ENCODE measurements at regions not wholly inside any gene's neighbourhood (a gene's known extent, or its start where the extent isn't known, plus 50 kb on each side); places are given as distances from the start of the nearest gene placed in this dataset.

- H3K27ac ChIP-seq (ENCODE audit: low read depth, low read length), result no peak overlapping the region
- DNase-seq (ENCODE audit: low read depth), result no peak
- H4K20me1 ChIP-seq (ENCODE audit: insufficient read depth, low read length), result no peaks in the 10 kb centered on the region
- Mint-ChIP-seq H3K4me3 (ENCODE audit: unreplicated experiment) (no peak overlapping the region), H3K27ac (ENCODE audit: unreplicated experiment) (no peak overlapping the region), H3K36me3 (ENCODE audit: low read depth, unreplicated experiment) (no peaks in the 10 kb centered on the region), H3K9me3 (ENCODE audit: unreplicated experiment) (no peaks in the 10 kb centered on the region), H3K4me1 (ENCODE audit: low read depth, unreplicated experiment) (peaks cover 14% of the 10 kb centered on the region), H3K27me3 (ENCODE audit: low read depth, unreplicated experiment) (no peaks in the 10 kb centered on the region)
- no peak for FAIRE-seq
- H3K9me3 ChIP-seq (ENCODE audit: insufficient read depth, low read depth, low read length), result no peaks in the 10 kb centered on the region
- no peaks in the 10 kb centered on the region for H3K4me1 ChIP-seq (ENCODE audit: insufficient read depth, low read length)
- no peak for TF ChIP-seq EZH2 (IDR thresholded peaks at IDR 0.05; ENCODE audit: insufficient read depth, low read length)
- no peaks in the 10 kb centered on the region for H3K36me3 ChIP-seq (ENCODE audit: insufficient read depth, low read length)
- no peak overlapping the region for H2AFZ ChIP-seq (ENCODE audit: low read depth, low read length)
- H3K9ac ChIP-seq (ENCODE audit: low read length), result no peak overlapping the region
- H3K27me3 ChIP-seq (ENCODE audit: insufficient read depth, low read length), result no peaks in the 10 kb centered on the region
- no peak overlapping the region for H3K4me2 ChIP-seq (ENCODE audit: low read length)
- no peaks in the 10 kb centered on the region for H3K79me2 ChIP-seq (ENCODE audit: insufficient read depth, low read length)
- no peak overlapping the region for H3K4me3 ChIP-seq (ENCODE audit: insufficient read depth, low read depth, low read length)
Measured at GRCh38 chr11:41868606-41869005, 409.2 kb upstream of the LRRC4C start.

- H2AFZ ChIP-seq (ENCODE audit: low read depth, low read length), result no peak overlapping the region
- H3K36me3 ChIP-seq (ENCODE audit: insufficient read depth, low read length), result no peaks in the 10 kb centered on the region
- H3K79me2 ChIP-seq (ENCODE audit: insufficient read depth, low read length), result no peaks in the 10 kb centered on the region
- no peak for FAIRE-seq
- H3K9ac ChIP-seq (ENCODE audit: low read length), result no peak overlapping the region
- H3K4me3 ChIP-seq (ENCODE audit: insufficient read depth, low read depth, low read length), result no peak overlapping the region
- H3K4me1 ChIP-seq (ENCODE audit: insufficient read depth, low read length), result no peaks in the 10 kb centered on the region
- TF ChIP-seq CTCF (IDR thresholded peaks at IDR 0.05; ENCODE audit: insufficient read depth, low read depth, low read length), result no peak
- no peak for TF ChIP-seq EZH2 (IDR thresholded peaks at IDR 0.05; ENCODE audit: insufficient read depth, low read length)
- DNase-seq (ENCODE audit: low read depth), result no peak
- peak overlapping the region; percentile 12 for H3K27ac Mint-ChIP-seq (ENCODE audit: unreplicated experiment)
- no peaks in the 10 kb centered on the region for H4K20me1 ChIP-seq (ENCODE audit: insufficient read depth, low read length)
- no peak overlapping the region for H3K4me3 Mint-ChIP-seq (ENCODE audit: unreplicated experiment)
- H3K4me1 Mint-ChIP-seq (ENCODE audit: low read depth, unreplicated experiment), result peaks cover 16% of the 10 kb centered on the region
- no peaks in the 10 kb centered on the region for H3K27me3 ChIP-seq (ENCODE audit: insufficient read depth, low read length)
- no peak overlapping the region for H3K27ac ChIP-seq (ENCODE audit: low read depth, low read length)
- H3K4me2 ChIP-seq (ENCODE audit: low read length), result no peak overlapping the region
- H3K36me3 Mint-ChIP-seq (ENCODE audit: low read depth, unreplicated experiment), result no peaks in the 10 kb centered on the region
- no peaks in the 10 kb centered on the region for H3K27me3 Mint-ChIP-seq (ENCODE audit: low read depth, unreplicated experiment)
- H3K9me3 ChIP-seq (ENCODE audit: insufficient read depth, low read depth, low read length), result no peaks in the 10 kb centered on the region
- H3K9me3 Mint-ChIP-seq (ENCODE audit: unreplicated experiment), result no peaks in the 10 kb centered on the region
Measured at GRCh38 chr11:41872426-41872825, 413.0 kb upstream of the LRRC4C start.

- Histone ChIP-seq H3K9ac (ENCODE audit: low read length) (no peak overlapping the region), H3K4me1 (ENCODE audit: insufficient read depth, low read length) (no peaks in the 10 kb centered on the region), H3K27ac (ENCODE audit: low read depth, low read length) (no peak overlapping the region), H3K27me3 (ENCODE audit: insufficient read depth, low read length) (no peaks in the 10 kb centered on the region), H4K20me1 (ENCODE audit: insufficient read depth, low read length) (no peaks in the 10 kb centered on the region), H3K4me2 (ENCODE audit: low read length) (no peak overlapping the region), H3K79me2 (ENCODE audit: insufficient read depth, low read length) (no peaks in the 10 kb centered on the region), H3K36me3 (ENCODE audit: insufficient read depth, low read length) (no peaks in the 10 kb centered on the region), H2AFZ (ENCODE audit: low read depth, low read length) (no peak overlapping the region), H3K4me3 (ENCODE audit: insufficient read depth, low read depth, low read length) (no peak overlapping the region), H3K9me3 (ENCODE audit: insufficient read depth, low read depth, low read length) (no peaks in the 10 kb centered on the region)
- H3K4me3 Mint-ChIP-seq (ENCODE audit: unreplicated experiment), result no peak overlapping the region
- peaks cover 19% of the 10 kb centered on the region for H3K4me1 Mint-ChIP-seq (ENCODE audit: low read depth, unreplicated experiment)
- no peak for FAIRE-seq
- no peaks in the 10 kb centered on the region for H3K27me3 Mint-ChIP-seq (ENCODE audit: low read depth, unreplicated experiment)
- no peaks in the 10 kb centered on the region for H3K9me3 Mint-ChIP-seq (ENCODE audit: unreplicated experiment)
- TF ChIP-seq CTCF (IDR thresholded peaks at IDR 0.05; ENCODE audit: insufficient read depth, low read depth, low read length), result no peak
- no peak for TF ChIP-seq EZH2 (IDR thresholded peaks at IDR 0.05; ENCODE audit: insufficient read depth, low read length)
- no peak for DNase-seq (ENCODE audit: low read depth)
- no peaks in the 10 kb centered on the region for H3K36me3 Mint-ChIP-seq (ENCODE audit: low read depth, unreplicated experiment)
- no peak overlapping the region for H3K27ac Mint-ChIP-seq (ENCODE audit: unreplicated experiment)
Measured at GRCh38 chr11:41872870-41873269, 413.4 kb upstream of the LRRC4C start.
